OCI-M2 (cell line): ENCODE measurements at regions not wholly inside any gene's neighbourhood (a gene's known extent, or its start where the extent isn't known, plus 50 kb on each side); places are given as distances from the start of the nearest gene placed in this dataset.

Source experiments
- DNase-seq: peaks from one replicate; lab custom pipeline; 2025; ENCODE audit not compliant: unreplicated experiment; lab: John Stamatoyannopoulos, UW

- DNase-seq = no peak
Measured at GRCh38 chr1:70874818-70875217, 172.8 kb downstream of the PTGER3 start.

- no peak for DNase-seq
Measured at GRCh38 chr1:70877343-70877742, 170.3 kb downstream of the PTGER3 start.

GRCh38 chr1:70887936-70888335, 159.7 kb downstream of the PTGER3 start:
- no peak for DNase-seq

GRCh38 chr1:70888722-70889121, 158.9 kb downstream of the PTGER3 start:
- DNase-seq = no peak

- DNase-seq = no peak
Measured at GRCh38 chr1:70890408-70890807, 157.2 kb downstream of the PTGER3 start.

GRCh38 chr1:70891051-70891843, 156.4 kb downstream of the PTGER3 start:
- no peak for DNase-seq

- DNase-seq = no peak
Measured at GRCh38 chr1:70892140-70892539, 155.5 kb downstream of the PTGER3 start.

- DNase-seq = no peak
Measured at GRCh38 chr1:70892930-70893329, 154.7 kb downstream of the PTGER3 start.

GRCh38 chr1:70893381-70893780, 154.2 kb downstream of the PTGER3 start:
- DNase-seq = no peak

- no peak for DNase-seq
Measured at GRCh38 chr1:70895531-70895930, 152.1 kb downstream of the PTGER3 start.

GRCh38 chr1:70896224-70896623, 151.4 kb downstream of the PTGER3 start:
- DNase-seq = no peak

GRCh38 chr1:70897273-70897672, 150.3 kb downstream of the PTGER3 start:
- no peak for DNase-seq

- DNase-seq = no peak
Measured at GRCh38 chr1:70899735-70900134, 147.9 kb downstream of the PTGER3 start.

GRCh38 chr1:70902211-70902610, 145.4 kb downstream of the PTGER3 start:
- no peak for DNase-seq

- no peak for DNase-seq
Measured at GRCh38 chr1:70906800-70907199, 140.8 kb downstream of the PTGER3 start.

- no peak for DNase-seq
Measured at GRCh38 chr1:70907563-70908310, 139.9 kb downstream of the PTGER3 start.

- DNase-seq = no peak
Measured at GRCh38 chr1:70909262-70909822, 138.3 kb downstream of the PTGER3 start.

- no peak for DNase-seq
Measured at GRCh38 chr1:70910013-70910412, 137.6 kb downstream of the PTGER3 start.

- DNase-seq = no peak
Measured at GRCh38 chr1:70911861-70912260, 135.8 kb downstream of the PTGER3 start.

GRCh38 chr1:70914224-70914623, 133.4 kb downstream of the PTGER3 start:
- DNase-seq = no peak

GRCh38 chr1:70915258-70916033, 132.2 kb downstream of the PTGER3 start:
- no peak for DNase-seq
